Smooth muscle cell (in vitro differentiated cells): ENCODE measurements at regions not wholly inside any gene's neighbourhood (a gene's known extent, or its start where the extent isn't known, plus 50 kb on each side); places are given as distances from the start of the nearest gene placed in this dataset.

Source experiments
- DNase-seq: peaks from one replicate; lab custom pipeline; 2025; ENCODE audit not compliant: unreplicated experiment; lab: John Stamatoyannopoulos, UW
- H2AFZ ChIP-seq: fragments of 200-600 bp; sonication (generic); 2 replicates; pipeline ENCODE4 v1.6.0; 2016; ENCODE audit warnings: antibody characterized with exemption, low read depth, mild to moderate bottlenecking
- H3F3A ChIP-seq: fragments of 200-600 bp; sonication (generic); 2 replicates; pipeline ENCODE4 v1.6.0; 2017; ENCODE audit warnings: antibody characterized with exemption, low read depth
- H3K27ac ChIP-seq: fragments of 200-600 bp; sonication (generic); 2 replicates; pipeline ENCODE4 v1.5.1; 2016; ENCODE audit warnings: low read depth, mild to moderate bottlenecking
- H3K27me3 ChIP-seq: fragments of 200-600 bp; sonication (generic); 2 replicates; pipeline ENCODE4 v1.6.1; 2016; ENCODE audit warnings: low read depth, mild to moderate bottlenecking
- H3K36me3 ChIP-seq: fragments of 200-600 bp; sonication (generic); 2 replicates; pipeline ENCODE4 v1.5.1; 2016; ENCODE audit warnings: low read depth
- H3K4me1 ChIP-seq: fragments of 200-600 bp; sonication (generic); 2 replicates; pipeline ENCODE4 v1.5.1; 2016; ENCODE audit warnings: low read depth
- H3K4me2 ChIP-seq: fragments of 200-600 bp; sonication (generic); 2 replicates; pipeline ENCODE4 v1.6.0; 2016; ENCODE audit warnings: mild to moderate bottlenecking
- H3K4me3 ChIP-seq: fragments of 200-600 bp; sonication (generic); 2 replicates; pipeline ENCODE4 v1.5.1; 2016; ENCODE audit warnings: mild to moderate bottlenecking
- H3K79me2 ChIP-seq: fragments of 200-600 bp; sonication (generic); 2 replicates; pipeline ENCODE4 v1.6.0; 2016; ENCODE audit warnings: low read depth, mild to moderate bottlenecking
- H3K9ac ChIP-seq: fragments of 200-600 bp; sonication (generic); 2 replicates; pipeline ENCODE4 v1.6.0; 2016; ENCODE audit warnings: low read depth
- H3K9me3 ChIP-seq: fragments of 200-600 bp; sonication (generic); replicated peaks from 2 replicates; pipeline ENCODE4 v1.5.1; 2016; ENCODE audit warnings: low read depth
- H4K20me1 ChIP-seq: fragments of 200-600 bp; sonication (generic); 2 replicates; pipeline ENCODE4 v1.6.0; 2016; ENCODE audit warnings: low read depth
- WGBS: methylation state at CpG from one replicate; pipeline ENCODE4 v1.1.7; 2016; ENCODE audit warnings: low lambda C conversion rate; 5-methylcytosine and 5-hydroxymethylcytosine counted together
- TF ChIP-seq, protein P1 (sequence below): fragments of 200-600 bp; sonication (generic); IDR thresholded peaks from 2 replicates; pipeline ENCODE4 v1.5.1; 2017; ENCODE audit warnings: borderline replicate concordance, mild to moderate bottlenecking, antibody characterized with exemption; ENCODE audit not compliant: insufficient read depth, poor library complexity, severe bottlenecking

DNA sequence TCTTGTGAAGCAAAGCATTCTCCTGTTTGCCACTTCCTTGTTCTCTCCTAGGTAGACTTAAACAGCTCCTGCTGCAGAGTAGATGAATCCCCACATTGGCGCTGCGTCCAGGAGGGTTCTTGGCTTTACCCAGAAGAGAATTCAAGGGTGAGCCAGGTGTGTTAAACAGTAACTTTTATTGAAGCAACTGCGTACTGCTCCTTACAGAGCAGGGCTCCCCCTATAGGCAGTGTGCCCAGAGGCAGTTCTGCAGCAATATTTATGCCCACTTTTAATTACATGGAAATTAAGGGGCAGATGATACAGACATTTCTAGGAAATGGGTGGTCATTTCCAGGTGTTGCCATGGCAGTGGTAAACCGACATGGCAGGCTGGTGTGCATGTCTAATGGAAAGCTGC, 987.6 kb upstream of the RBFOX1 start:
- no peaks in the 10 kb centered on the region for H3K9me3 ChIP-seq
- TF ChIP-seq, protein P1, sequence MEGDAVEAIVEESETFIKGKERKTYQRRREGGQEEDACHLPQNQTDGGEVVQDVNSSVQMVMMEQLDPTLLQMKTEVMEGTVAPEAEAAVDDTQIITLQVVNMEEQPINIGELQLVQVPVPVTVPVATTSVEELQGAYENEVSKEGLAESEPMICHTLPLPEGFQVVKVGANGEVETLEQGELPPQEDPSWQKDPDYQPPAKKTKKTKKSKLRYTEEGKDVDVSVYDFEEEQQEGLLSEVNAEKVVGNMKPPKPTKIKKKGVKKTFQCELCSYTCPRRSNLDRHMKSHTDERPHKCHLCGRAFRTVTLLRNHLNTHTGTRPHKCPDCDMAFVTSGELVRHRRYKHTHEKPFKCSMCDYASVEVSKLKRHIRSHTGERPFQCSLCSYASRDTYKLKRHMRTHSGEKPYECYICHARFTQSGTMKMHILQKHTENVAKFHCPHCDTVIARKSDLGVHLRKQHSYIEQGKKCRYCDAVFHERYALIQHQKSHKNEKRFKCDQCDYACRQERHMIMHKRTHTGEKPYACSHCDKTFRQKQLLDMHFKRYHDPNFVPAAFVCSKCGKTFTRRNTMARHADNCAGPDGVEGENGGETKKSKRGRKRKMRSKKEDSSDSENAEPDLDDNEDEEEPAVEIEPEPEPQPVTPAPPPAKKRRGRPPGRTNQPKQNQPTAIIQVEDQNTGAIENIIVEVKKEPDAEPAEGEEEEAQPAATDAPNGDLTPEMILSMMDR, result peak; percentile 9

DNA sequence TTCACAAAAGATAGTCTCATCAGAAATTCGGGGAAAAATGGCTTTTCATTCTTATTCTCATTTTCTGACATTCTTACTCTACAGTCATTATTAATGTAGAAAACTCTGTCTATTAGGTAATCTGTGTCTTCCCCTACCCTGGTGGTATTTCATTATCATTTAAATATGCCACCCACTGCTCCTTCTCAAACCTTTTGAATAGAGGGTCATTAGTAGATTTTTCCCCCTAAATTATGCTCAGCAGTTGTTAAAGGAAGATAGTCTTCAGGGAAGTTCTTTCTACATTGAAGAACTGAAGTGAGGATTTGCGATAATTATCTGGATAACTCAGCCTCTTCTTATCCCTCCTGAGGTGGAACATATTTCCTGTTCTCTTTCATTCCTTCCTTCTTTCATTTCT, 989.5 kb upstream of the RBFOX1 start:
- DNase-seq, result no peak
- WGBS, result 24% methylated on average over 2 of the region's 2 CpGs

More for the DNA sequence above, 987.6 kb upstream of the RBFOX1 start:
- H3K27me3 ChIP-seq, result no peaks in the 10 kb centered on the region
- H2AFZ ChIP-seq, result no peak overlapping the region
- no peak overlapping the region for H3K27ac ChIP-seq
- 92% methylated on average over 4 of the region's 4 CpGs for WGBS
- no peaks in the 10 kb centered on the region for H4K20me1 ChIP-seq
- no peak overlapping the region for H3K4me3 ChIP-seq
- H3F3A ChIP-seq, result no peaks in the 10 kb centered on the region
- no peaks in the 10 kb centered on the region for H3K79me2 ChIP-seq
- H3K4me1 ChIP-seq, result peaks cover 15% of the 10 kb centered on the region
- H3K4me2 ChIP-seq, result no peak overlapping the region
- no peak overlapping the region for H3K9ac ChIP-seq
- DNase-seq, result no peak
- H3K36me3 ChIP-seq, result no peaks in the 10 kb centered on the region

DNA sequence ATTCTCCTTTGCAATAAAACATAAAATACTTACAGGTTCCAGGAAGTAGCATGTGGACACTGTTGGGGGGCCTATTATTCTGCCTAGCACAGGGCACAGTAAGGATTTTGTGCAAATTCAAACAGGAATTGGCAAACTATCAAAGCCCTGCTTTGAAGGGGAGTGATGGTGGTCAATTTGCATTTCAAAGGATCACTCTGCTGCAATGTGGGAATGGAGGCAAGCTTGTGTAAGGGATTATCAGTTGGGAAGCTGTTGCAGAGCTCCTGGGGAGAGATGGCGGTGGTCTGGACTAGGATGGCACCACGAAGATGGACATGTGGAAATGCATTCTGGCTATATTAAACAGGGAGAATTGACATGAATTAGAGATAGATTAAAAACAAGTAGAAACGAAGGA, 990.7 kb upstream of the RBFOX1 start:
- Histone ChIP-seq H3K9ac (no peak overlapping the region), H4K20me1 (no peaks in the 10 kb centered on the region), H3K79me2 (no peaks in the 10 kb centered on the region), H3K36me3 (no peaks in the 10 kb centered on the region), H3K27me3 (no peaks in the 10 kb centered on the region), H3K4me3 (no peak overlapping the region), H3K9me3 (no peaks in the 10 kb centered on the region), H2AFZ (no peak overlapping the region), H3K27ac (no peak overlapping the region), H3K4me2 (no peak overlapping the region), H3K4me1 (peaks cover 15% of the 10 kb centered on the region), H3F3A (no peaks in the 10 kb centered on the region)
- no peak for DNase-seq
- TF ChIP-seq, protein P1, result no peak
- 62% methylated on average over 3 of the region's 3 CpGs for WGBS

More for the DNA sequence above, 989.5 kb upstream of the RBFOX1 start:
- Histone ChIP-seq H3K4me3 (no peak overlapping the region), H3K27me3 (no peaks in the 10 kb centered on the region), H3F3A (no peaks in the 10 kb centered on the region), H3K9me3 (no peaks in the 10 kb centered on the region), H3K4me2 (no peak overlapping the region), H3K9ac (no peak overlapping the region), H3K79me2 (no peaks in the 10 kb centered on the region), H3K4me1 (peaks cover 15% of the 10 kb centered on the region), H4K20me1 (no peaks in the 10 kb centered on the region), H3K36me3 (no peaks in the 10 kb centered on the region), H3K27ac (no peak overlapping the region), H2AFZ (no peak overlapping the region)
- TF ChIP-seq, protein P1, result no peak

DNA sequence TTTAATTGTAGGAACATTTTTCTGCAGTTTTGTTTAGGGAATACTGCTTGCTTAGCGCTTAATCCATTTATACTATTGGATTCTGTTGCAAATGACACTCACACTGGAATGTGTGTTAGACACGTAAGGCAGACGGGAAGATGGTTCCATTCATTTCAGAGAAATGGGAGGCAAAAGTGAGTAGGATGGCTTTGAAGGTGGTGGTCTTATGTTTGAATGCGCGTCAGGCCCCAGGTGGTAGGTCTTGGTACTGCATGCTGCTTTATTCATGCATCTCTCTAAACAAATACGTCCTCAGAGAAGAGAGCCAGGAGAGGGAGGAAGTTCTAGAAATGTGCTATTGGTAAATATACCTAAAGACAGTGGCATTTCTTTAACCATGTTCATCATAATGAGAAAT, 997.6 kb upstream of the RBFOX1 start:
- Histone ChIP-seq H3F3A (no peaks in the 10 kb centered on the region), H3K27ac (no peak overlapping the region), H3K36me3 (no peaks in the 10 kb centered on the region), H2AFZ (no peak overlapping the region), H3K79me2 (no peaks in the 10 kb centered on the region), H3K27me3 (no peaks in the 10 kb centered on the region), H3K4me3 (no peak overlapping the region), H3K4me1 (no peaks in the 10 kb centered on the region), H3K4me2 (no peak overlapping the region), H4K20me1 (no peaks in the 10 kb centered on the region), H3K9me3 (no peaks in the 10 kb centered on the region), H3K9ac (no peak overlapping the region)
- TF ChIP-seq, protein P1, result peak; percentile 55
- WGBS, result 51% methylated on average over 6 of the region's 6 CpGs
- DNase-seq, result no peak
